HG02981 (cell line): ENCODE measurements at regions not wholly inside any gene's neighbourhood (a gene's known extent, or its start where the extent isn't known, plus 50 kb on each side); places are given as distances from the start of the nearest gene placed in this dataset.
"Not testable (repeated sequence)": the region's sequence is repeated elsewhere in the genome, so short reads cannot be mapped to it uniquely, and the experiment has no call there.

Experiments used
- ATAC-seq: cut with Tn5 transposase; IDR thresholded peaks from one replicate; pipeline ENCODE4 v1.9.1; 2021; ENCODE audit warnings: mild to moderate bottlenecking, moderate library complexity; ENCODE audit not compliant: unreplicated experiment

DNA sequence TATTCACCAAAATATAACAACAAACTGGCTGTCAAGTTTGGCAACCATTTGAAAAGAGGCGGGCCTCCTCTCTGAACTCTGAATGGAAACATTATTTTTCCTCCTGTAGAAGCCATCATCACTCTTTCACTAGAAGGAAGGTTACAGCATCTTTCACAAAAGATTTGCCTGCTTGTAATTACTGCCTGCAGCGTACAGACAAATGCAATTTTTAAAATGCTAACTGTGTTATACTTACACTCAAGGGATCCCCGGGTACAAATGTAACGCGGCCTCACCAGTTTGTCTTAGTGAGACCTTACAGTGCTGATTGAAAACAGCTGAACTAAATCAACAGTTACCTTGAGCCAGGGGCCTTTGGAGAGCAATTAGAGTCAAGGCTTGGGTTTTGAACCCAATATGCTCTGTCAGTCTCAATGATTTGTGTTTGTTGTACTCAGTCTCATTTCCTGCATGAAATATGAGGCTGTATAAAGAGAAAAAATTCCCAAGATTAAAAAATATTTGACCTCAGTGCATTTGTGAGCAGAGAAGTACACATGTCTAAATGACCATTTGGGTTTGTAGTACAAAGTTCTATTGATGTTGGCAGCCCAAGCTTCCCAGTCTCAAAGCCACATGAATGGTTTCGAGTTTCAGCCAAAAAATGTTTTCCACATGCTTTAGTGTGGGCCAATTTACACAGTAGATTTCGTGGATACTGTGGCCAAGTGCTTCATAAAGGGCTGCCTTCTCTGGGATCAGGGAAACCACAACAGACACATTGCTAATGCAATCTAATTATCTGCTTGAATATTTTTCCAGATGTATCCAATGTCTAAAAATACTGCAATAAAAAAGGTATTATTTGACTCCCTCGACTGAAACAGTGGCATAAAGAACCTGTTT is 500.0 kb downstream of the SPATA31D1 start:
- no peak for ATAC-seq

DNA sequence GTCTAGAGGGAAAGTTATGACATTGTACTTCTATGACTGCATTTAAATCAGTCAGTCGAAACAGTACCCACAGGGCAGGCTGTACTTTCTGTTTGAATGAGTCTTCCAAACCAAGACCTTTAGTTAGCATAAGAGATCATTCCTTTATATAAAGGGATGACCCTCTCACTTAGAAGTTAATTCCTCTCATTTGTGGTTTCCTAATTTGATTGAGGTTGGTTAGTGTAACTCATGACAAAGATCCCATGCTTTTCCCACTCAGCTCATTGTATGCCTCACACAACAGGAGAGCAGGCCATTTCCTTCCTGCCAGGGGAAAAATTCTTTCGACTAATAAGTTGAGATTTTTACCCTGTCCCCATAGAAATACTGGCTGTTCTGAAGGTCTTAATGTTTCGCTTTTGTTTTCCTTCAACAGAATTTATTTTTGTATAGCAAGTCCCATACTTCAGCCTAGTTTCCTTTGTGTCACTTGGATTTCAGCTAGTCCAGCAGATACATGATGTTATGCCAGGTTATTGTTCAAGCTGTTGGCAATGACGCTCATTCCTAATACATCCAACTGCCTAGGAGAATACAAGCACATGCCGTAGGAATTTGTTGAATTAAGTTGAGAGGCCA is 500.7 kb downstream of the SPATA31D1 start:
- no peak for ATAC-seq

DNA sequence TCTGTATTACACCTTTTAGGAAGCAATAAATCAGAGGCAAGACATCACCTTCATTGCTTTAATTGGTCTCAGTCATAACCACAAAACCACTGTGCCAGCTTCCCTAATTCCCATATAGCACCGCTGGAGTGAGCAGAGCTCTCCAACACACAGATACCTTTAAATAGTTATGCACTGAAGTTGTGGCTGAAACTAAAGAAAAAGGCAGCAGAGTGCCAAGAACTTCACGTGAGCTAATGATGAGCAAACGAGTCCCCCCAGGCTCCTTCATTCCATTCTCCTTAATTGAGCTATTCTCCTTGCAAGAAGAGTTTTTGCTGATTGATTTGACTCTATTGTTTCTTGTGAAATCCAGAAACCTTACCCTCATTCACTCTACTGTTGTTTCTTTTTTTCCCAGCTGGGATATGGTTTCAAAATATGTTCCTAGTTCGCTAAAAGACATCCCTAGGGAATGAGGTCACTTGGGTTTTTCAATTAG is 501.5 kb downstream of the SPATA31D1 start:
- no peak for ATAC-seq

DNA sequence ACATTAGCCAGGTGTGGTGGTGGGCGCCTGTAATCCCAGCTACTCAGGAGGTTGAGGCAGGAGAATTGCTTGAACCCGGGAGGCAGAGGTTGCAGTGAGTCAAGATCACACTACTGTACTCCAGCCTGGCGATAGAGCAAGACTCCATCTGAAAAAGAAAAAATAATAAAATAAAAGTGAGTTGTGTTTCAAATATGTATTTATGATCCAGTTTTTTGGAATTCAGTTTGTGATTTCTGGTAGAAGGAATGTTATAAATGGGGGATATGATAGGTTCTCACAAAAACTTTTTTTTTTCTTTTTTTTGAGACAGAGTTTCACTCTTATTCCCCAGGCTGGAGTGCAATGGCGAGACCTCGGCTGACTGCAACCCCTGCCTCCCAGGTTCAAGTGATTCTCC is 502.2 kb downstream of the SPATA31D1 start:
- ATAC-seq, result not testable (repeated sequence)

- no peak for ATAC-seq
These were observed 503.0 kb downstream of the SPATA31D1 start for GRCh38 chr9:82491604-82492003.

DNA sequence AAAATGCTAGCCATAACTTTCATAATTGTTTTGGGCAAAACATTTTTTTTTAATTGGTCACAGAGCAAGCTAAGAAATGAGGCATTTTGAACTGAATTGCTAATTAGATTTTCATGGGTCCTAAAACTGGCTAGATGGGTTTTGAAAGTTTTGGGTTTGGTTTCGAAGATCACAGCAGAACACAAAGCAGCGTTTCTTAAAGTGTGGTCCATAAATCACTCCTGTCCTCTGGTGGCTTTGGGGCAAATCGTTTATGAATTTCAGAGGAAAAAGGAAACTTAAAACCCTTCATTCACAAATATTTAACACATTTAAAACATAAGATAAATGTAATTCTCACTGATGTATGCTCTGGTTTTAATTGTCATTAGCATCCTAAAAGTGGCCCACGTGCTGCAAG is 503.7 kb downstream of the SPATA31D1 start:
- no peak for ATAC-seq

DNA sequence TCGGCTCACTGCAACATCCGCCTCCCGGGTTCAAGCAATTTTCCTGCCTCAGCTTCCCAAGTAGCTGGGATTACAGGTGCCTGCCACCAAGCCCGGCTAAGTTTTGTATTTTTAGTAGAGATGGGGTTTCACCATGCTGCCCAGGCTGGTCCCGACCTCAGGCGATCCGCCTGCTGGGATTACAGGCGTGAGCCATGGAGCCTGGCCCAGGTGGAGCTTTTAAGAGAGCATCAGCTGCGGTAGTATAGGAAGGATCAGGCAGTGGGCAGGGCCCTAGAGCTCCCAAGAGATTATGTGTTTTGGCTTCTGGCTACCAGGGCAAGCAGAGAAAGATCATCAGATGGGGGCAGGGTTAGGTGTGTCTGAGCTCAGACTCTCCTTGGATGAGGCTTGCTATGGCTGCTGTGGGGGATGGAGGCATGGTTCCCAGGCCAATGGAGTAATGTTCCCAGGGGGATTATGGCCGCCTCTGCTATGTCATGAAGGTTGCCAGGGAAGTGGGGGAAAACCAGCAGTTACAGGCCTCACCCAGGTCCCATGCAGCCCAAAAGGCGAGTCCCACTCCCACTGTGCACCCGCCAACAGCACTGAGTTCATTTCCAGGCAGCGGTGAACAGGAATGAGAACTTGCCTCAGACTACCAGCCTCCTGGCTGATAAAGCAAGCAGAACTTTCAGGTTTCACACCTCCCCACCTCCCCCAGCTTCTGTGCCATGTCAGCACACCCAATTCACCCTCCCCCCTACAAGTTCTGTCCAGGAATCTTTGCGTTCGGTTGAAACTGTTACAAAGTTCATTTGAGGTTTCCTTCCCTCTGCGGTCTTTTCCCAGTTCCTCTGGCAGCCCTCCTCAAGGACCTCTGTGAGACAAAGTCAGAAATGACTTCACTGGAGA is 507.6 kb downstream of the SPATA31D1 start:
- ATAC-seq, result no peak

DNA sequence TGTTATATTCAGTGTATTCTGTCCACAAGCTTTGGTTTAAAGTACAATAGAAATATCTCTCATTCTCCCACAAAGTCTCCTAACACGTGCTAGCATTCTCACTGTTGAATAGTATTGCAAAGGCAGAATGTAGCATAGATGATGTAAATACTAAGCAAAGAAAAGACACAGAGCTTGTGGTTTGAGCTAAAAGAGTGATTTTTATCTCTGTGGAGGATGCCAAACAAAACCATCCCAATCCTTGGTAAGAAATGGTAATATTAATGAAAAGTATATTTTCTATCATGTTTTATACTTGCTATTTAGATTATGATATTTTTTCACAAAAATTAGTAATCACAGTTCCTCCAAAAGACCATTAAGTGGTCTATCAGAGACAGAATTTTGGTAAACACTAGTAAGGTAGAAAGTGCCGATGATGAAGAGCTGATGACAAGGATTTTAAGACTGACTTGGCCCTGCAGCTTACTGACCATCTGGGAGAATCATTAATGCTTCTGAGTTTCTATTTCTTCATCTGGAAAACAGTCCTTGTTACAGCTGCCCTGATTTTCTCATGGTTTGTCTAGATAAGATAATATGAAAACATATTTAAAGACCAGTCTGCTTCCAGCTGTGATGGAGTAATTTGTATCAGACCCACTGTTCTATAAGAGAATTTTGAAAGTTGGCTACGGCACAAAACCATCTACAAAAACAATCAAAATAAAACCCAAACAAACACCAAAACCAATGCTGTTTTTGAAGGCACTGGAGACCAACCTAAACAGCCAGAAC is 510.2 kb downstream of the SPATA31D1 start:
- no peak for ATAC-seq

GRCh38 chr9:82499337-82499736 is 510.8 kb downstream of the SPATA31D1 start:
- ATAC-seq, result no peak

- ATAC-seq, result no peak
These were observed 516.0 kb downstream of the SPATA31D1 start for GRCh38 chr9:82504620-82505019.

- ATAC-seq, result no peak
These were observed 523.1 kb downstream of the SPATA31D1 start for GRCh38 chr9:82511626-82512025.

DNA sequence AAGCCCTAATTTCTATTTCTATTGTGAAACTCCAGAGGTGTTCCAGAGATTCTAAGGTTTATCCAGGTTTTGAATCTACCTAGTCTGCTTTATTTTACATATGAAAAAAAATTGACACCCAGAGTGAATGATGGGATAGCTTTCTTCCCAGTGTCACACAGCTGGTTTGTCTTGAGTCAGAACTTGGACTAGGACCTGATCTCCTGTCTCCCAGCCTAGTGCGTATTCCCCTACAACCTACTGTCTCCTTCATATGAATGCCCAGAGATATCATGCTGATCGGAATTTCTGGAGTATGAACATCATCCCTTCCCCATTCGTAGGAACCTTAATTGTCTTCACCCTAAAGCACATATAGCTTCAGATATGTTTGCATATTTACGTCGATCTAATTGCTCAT is 524.2 kb downstream of the SPATA31D1 start:
- no peak for ATAC-seq

- ATAC-seq, result no peak
These were observed 524.7 kb downstream of the SPATA31D1 start for GRCh38 chr9:82513242-82513751.

DNA sequence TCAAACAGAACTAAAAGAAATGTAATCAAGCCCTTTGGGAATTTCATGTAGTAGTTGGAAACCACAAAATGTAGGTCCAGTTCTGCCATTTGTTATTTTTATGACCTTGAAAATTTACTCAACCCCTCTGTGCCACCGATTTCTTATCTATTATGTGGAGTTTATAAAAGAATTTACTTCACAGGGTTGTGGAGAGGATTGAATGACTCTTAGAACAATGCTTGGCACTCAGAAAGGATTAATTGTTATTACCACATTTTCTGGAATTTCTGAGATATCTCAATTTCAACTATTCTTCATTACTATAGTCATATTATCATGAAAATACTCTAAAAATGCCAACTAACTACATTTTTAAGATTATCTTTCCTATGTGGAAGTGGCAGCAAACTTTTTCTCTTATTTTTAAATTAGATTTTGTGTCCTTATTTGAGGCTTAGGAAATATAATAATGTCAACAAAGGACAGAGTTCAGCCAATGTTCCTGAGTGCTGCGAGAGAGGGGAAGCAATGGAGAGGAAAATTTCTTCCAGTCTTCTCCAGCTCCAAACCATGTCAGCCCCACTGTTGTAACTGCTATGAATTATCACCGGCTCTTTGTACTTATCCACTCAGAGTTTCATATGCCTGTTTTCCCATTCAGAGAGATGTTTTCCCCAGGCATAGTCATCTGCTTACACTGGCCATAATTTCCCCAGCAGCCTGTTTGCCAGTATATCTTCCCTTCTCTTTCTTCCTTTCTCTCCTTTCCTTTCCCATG is 525.6 kb downstream of the SPATA31D1 start:
- ATAC-seq, result no peak

DNA sequence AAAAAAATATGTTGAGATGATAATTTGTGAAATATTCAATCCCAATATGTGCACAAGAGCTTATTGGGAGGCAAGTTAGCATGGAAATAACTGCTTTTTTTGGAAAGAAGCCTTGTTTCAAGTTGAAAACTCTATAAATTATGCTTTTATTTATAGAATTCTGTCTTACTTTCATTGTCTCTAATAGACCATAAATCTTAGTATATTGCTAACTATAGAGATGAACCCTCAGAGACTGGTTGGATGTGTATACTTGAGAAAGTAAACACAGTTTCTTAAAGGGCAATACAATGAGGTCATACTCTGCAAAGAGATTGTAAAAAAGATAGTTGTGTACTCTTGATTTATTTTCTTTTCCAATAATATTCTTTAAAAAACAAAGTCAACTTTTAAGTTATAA is 530.3 kb downstream of the SPATA31D1 start:
- no peak for ATAC-seq

GRCh38 chr9:82519332-82519731 is 530.8 kb downstream of the SPATA31D1 start:
- no peak for ATAC-seq

DNA sequence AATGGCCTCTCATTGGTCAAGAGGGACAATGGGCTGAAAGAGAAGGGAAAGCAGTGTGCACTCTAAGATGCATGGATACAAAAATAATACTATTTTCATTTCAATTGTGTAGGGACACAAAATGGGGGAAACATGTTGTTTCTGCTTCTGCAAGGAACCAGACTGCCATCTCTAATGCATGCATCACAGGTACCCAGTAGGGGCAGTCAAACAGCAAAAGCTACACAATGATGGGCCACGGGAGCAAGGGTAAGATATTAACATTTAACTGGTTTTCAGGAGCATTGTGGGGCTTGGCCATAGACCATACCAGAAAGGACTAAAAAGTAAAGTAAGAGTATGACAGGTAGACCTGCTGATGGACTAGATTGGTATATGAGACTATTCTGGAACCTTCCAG is 535.8 kb downstream of the SPATA31D1 start:
- ATAC-seq, result no peak

GRCh38 chr9:82526577-82526976 is 536.4 kb downstream of the RASEF start:
- ATAC-seq, result no peak

- no peak for ATAC-seq
These were observed 531.1 kb downstream of the RASEF start for GRCh38 chr9:82531795-82532194.
